CD14-positive monocyte (primary cell): ENCODE measurements at regions not wholly inside any gene's neighbourhood (a gene's known extent, or its start where the extent isn't known, plus 50 kb on each side); places are given as distances from the start of the nearest gene placed in this dataset.

Experiments used
- DNase-seq, 3 donors: peaks; one replicate each; pipeline ENCODE4 v3.0.0-alpha.2; 2011 to 2022
- H2AFZ ChIP-seq: 2 replicates; pipeline ENCODE4 v1.6.0; 2012; ENCODE audit warnings: mild to moderate bottlenecking, low read depth, low read length, inconsistent platforms; ENCODE audit not compliant: insufficient read depth, poor library complexity, severe bottlenecking
- H3K27ac ChIP-seq, 2 donors: 1 replicate in 1 of 2; 2 replicates in 1 of 2; pipeline ENCODE4 v1.5.1; 2012 to 2013; ENCODE audit warnings: low read length in 2 of 2, control low read depth in 1 of 2, inconsistent platforms in 1 of 2, low read depth in 1 of 2, mild to moderate bottlenecking in 1 of 2
- H3K27me3 ChIP-seq, 2 donors: one replicate each; pipeline versions ENCODE4 v1.6.0 to v1.6.1; 2011 to 2013; ENCODE audit warnings: low read length in 2 of 2; ENCODE audit not compliant: control insufficient read depth in 2 of 2, insufficient read depth in 2 of 2
- H3K36me3 ChIP-seq, 2 donors: replicated peaks in 1 of 2; 1 replicate in 1 of 2; 2 replicates in 1 of 2; pipeline versions ENCODE4 v1.5.1 to v1.6.1; 2012 to 2013; ENCODE audit warnings: low read length in 2 of 2, control low read depth in 1 of 2, inconsistent platforms in 1 of 2, mild to moderate bottlenecking in 1 of 2; ENCODE audit not compliant: insufficient read depth in 2 of 2, control insufficient read depth in 1 of 2
- H3K4me1 ChIP-seq, 2 donors: 1 replicate in 1 of 2; 2 replicates in 1 of 2; pipeline versions ENCODE4 v1.5.1 to v1.6.1; 2012 to 2013; ENCODE audit warnings: low read length in 2 of 2, control low read depth in 1 of 2, inconsistent platforms in 1 of 2, mild to moderate bottlenecking in 1 of 2, moderate library complexity in 1 of 2; ENCODE audit not compliant: insufficient read depth in 2 of 2, control insufficient read depth in 1 of 2
- H3K4me2 ChIP-seq: replicated peaks from 2 replicates; pipeline ENCODE3; 2012; ENCODE audit warnings: low read length, moderate library complexity, mild to moderate bottlenecking; ENCODE audit not compliant: poor library complexity, severe bottlenecking; ENCODE audit errors: extremely low read depth
- H3K4me3 ChIP-seq, 3 experiments: fragments of 200-600 bp in 1 of 3; sonication (generic) in 1 of 3; replicated peaks in 1 of 3; 1 replicate in 2 of 3; 2 replicates in 1 of 3; pipeline ENCODE4 v1.5.1; 2011 to 2013; ENCODE audit warnings: low read length in 3 of 3, mild to moderate bottlenecking in 3 of 3, control low read depth in 2 of 3, low read depth in 2 of 3, inconsistent platforms in 1 of 3, moderate library complexity in 1 of 3
- H3K79me2 ChIP-seq: 2 replicates; pipeline ENCODE4 v1.6.0; 2012; ENCODE audit warnings: mild to moderate bottlenecking, control low read depth, inconsistent platforms, low read length, moderate library complexity; ENCODE audit not compliant: insufficient read depth
- H3K9ac ChIP-seq: 2 replicates; pipeline ENCODE4 v1.6.0; 2017; ENCODE audit warnings: low read length, mild to moderate bottlenecking; ENCODE audit not compliant: insufficient read depth, poor library complexity, severe bottlenecking
- H3K9me3 ChIP-seq, 2 donors: replicated peaks in 1 of 2; 1 replicate in 1 of 2; 2 replicates in 1 of 2; pipeline versions ENCODE4 v1.5.1 to v1.6.1; 2012 to 2013; ENCODE audit warnings: low read length in 2 of 2, control low read depth in 1 of 2; ENCODE audit not compliant: control insufficient read depth in 1 of 2, insufficient read depth in 1 of 2
- H4K20me1 ChIP-seq: 2 replicates; pipeline ENCODE4 v1.6.0; 2012; ENCODE audit warnings: mild to moderate bottlenecking, low read length, control low read depth, moderate library complexity; ENCODE audit not compliant: insufficient read depth
- H3K27ac Mint-ChIP-seq, 7 donors: one replicate each; pipeline ENCODE4 v1.8.0; 2020; ENCODE audit warnings: mild to moderate bottlenecking in 7 of 7, mixed read lengths in 7 of 7, moderate library complexity in 6 of 7, inconsistent platforms in 2 of 7
- H3K27me3 Mint-ChIP-seq, 3 donors: one replicate each; pipeline ENCODE4 v1.8.0; 2021 to 2022; ENCODE audit warnings: low read depth in 3 of 3, mild to moderate bottlenecking in 3 of 3, mixed read lengths in 3 of 3, moderate library complexity in 3 of 3, inconsistent platforms in 1 of 3
- H3K36me3 Mint-ChIP-seq, 2 donors: one replicate each; pipeline ENCODE4 v1.8.0; 2020; ENCODE audit warnings: mixed read lengths in 2 of 2, inconsistent platforms in 1 of 2, mild to moderate bottlenecking in 1 of 2
- H3K4me1 Mint-ChIP-seq: one replicate; pipeline ENCODE4 v1.8.0; 2020; ENCODE audit warnings: mild to moderate bottlenecking, mixed read lengths
- H3K4me3 Mint-ChIP-seq, 2 donors: one replicate each; pipeline ENCODE4 v1.8.0; 2020; ENCODE audit warnings: mild to moderate bottlenecking in 2 of 2, mixed read lengths in 2 of 2, moderate library complexity in 1 of 2
- H3K9me3 Mint-ChIP-seq, 7 donors: one replicate each; pipeline ENCODE4 v1.8.0; 2020 to 2022; ENCODE audit warnings: mixed read lengths in 7 of 7, mild to moderate bottlenecking in 6 of 7, moderate library complexity in 6 of 7, inconsistent platforms in 2 of 7
- CTCF ChIP-seq: fragments of 200-600 bp; IDR thresholded peaks from one replicate; pipeline ENCODE4 v1.8.0; 2022; ENCODE audit warnings: antibody characterized with exemption, mild to moderate bottlenecking
- WGBS: methylation state at CpG from one replicate; pipeline ENCODE4 v1.1.5; 2013; ENCODE audit warnings: missing lambda C conversion rate; ENCODE audit not compliant: insufficient coverage; 5-methylcytosine and 5-hydroxymethylcytosine counted together
- intact Hi-C, 2 donors: fragments of 100-400 bp; cut with micrococcal nuclease; formaldehyde crosslinking; loops; one replicate each; pipeline versions ENCODE4 v1.15.0 to v1.15.1; 2023

- Mint-ChIP-seq H3K27ac (no peak overlapping the region), H3K36me3 (no peaks in the 10 kb centered on the region), H3K4me3 (no peak overlapping the region), H3K9me3 (peaks cover 0 to 6% (median 2%) of the 10 kb centered on the region in 7 donors), H3K27me3 (peaks cover 0 to 5% (median 3%) of the 10 kb centered on the region in 3 donors), H3K4me1 (no peaks in the 10 kb centered on the region)
- Histone ChIP-seq H3K27me3 (no peaks in the 10 kb centered on the region), H2AFZ (no peak overlapping the region), H3K4me3 (no peak overlapping the region), H3K27ac (no peak overlapping the region), H3K4me2 (no peak overlapping the region), H3K79me2 (no peaks in the 10 kb centered on the region), H3K4me1 (no peaks in the 10 kb centered on the region), H3K9me3 (no peaks in the 10 kb centered on the region), H3K36me3 (no peaks in the 10 kb centered on the region), H4K20me1 (no peaks in the 10 kb centered on the region), H3K9ac (no peak overlapping the region)
- 70% methylated on average over 1 of the region's 1 CpG for WGBS
- no peak for TF ChIP-seq CTCF
- no peak for DNase-seq
- intact Hi-C loops: no loop called here
Measured at GRCh38 chr7:12783421-12784095, 96.1 kb downstream of the ARL4A start.

- no peak overlapping the region for H3K4me2 ChIP-seq
- H4K20me1 ChIP-seq: no peaks in the 10 kb centered on the region
- no peaks in the 10 kb centered on the region for H3K4me1 Mint-ChIP-seq
- TF ChIP-seq CTCF: no peak
- H3K27me3 Mint-ChIP-seq: peaks cover 0 to 4% (median 0%) of the 10 kb centered on the region in 3 donors
- no peak overlapping the region for H3K9ac ChIP-seq
- no peaks in the 10 kb centered on the region for H3K79me2 ChIP-seq
- no peaks in the 10 kb centered on the region for H3K4me1 ChIP-seq
- H3K36me3 ChIP-seq: no peaks in the 10 kb centered on the region
- no peaks in the 10 kb centered on the region for H3K27me3 ChIP-seq
- H3K27ac ChIP-seq: no peak overlapping the region
- DNase-seq: no peak
- WGBS: no CpG with 5 or more reads among the region's 4 CpGs
- peaks cover 0 to 3% of the 10 kb centered on the region in 2 donors for H3K9me3 ChIP-seq
- intact Hi-C loops: no loop called here
- no peak overlapping the region for H3K4me3 ChIP-seq
- H3K36me3 Mint-ChIP-seq: no peaks in the 10 kb centered on the region
- peaks cover 0 to 9% (median 2%) of the 10 kb centered on the region in 7 donors for H3K9me3 Mint-ChIP-seq
- H3K27ac Mint-ChIP-seq: no peak overlapping the region
- H3K4me3 Mint-ChIP-seq: no peak overlapping the region
- H2AFZ ChIP-seq: no peak overlapping the region
Measured at GRCh38 chr7:12785473-12785872, 98.0 kb downstream of the ARL4A start.
